Esophagus muscularis mucosa (tissue), 4 donors: ENCODE measurements at regions not wholly inside any gene's neighbourhood (a gene's known extent, or its start where the extent isn't known, plus 50 kb on each side); places are given as distances from the start of the nearest gene placed in this dataset.

Experiments used
- CTCF ChIP-seq, 3 experiments: fragments of 200-600 bp in 2 of 3; fragments of 450-650 bp in 1 of 3; sonication (generic) in 2 of 3; IDR thresholded peaks; one replicate each; pipeline ENCODE4 v1.5.1; 2017 to 2019; ENCODE audit warnings: antibody characterized with exemption in 3 of 3, mild to moderate bottlenecking in 2 of 3, moderate library complexity in 1 of 3
- EP300 ChIP-seq: sonication (generic); formaldehyde crosslinking; IDR thresholded peaks from one replicate; pipeline ENCODE4 v1.6.1; 2017; ENCODE audit warnings: antibody characterized with exemption
- POLR2A ChIP-seq: fragments of 450-650 bp; IDR thresholded peaks from one replicate; pipeline ENCODE4 v1.6.1; 2017; ENCODE audit warnings: antibody characterized with exemption, moderate library complexity, mild to moderate bottlenecking, low read depth

- TF ChIP-seq POLR2A (no peak), CTCF (IDR thresholded peaks at IDR 0.05) (no peak), EP300 (no peak)
These were observed 502.3 kb upstream of the KLHL29 start for GRCh38 chr2:22882643-22883042.
